Fibroblast of lung (primary cell): ENCODE measurements at regions not wholly inside any gene's neighbourhood (a gene's known extent, or its start where the extent isn't known, plus 50 kb on each side); places are given as distances from the start of the nearest gene placed in this dataset.

Source experiments
- CTCF ChIP-seq, 2 donors: IDR thresholded peaks in 1 of 2; conservative IDR thresholded peaks in 1 of 2; 1 replicate in 1 of 2; 2 replicates in 1 of 2; pipeline ENCODE4 v1.5.1; 2011 to 2012; ENCODE audit warnings: low read length in 2 of 2, control low read depth in 1 of 2, inconsistent platforms in 1 of 2, low read depth in 1 of 2, mild to moderate bottlenecking in 1 of 2
- EZH2 ChIP-seq: IDR thresholded peaks from 2 replicates; pipeline ENCODE4 v1.5.1; 2012; ENCODE audit warnings: low read length, control low read depth, mild to moderate bottlenecking; ENCODE audit errors: missing control alignments

GRCh38 chr5:4191041-4191440 lies 595.4 kb downstream of the IRX1 start:
- TF ChIP-seq CTCF (conservative IDR thresholded peaks at IDR 0.05 in 1 of 2, IDR thresholded peaks at IDR 0.05 in 1 of 2; ENCODE audit: low read depth in 1 of 2, low read length in 2 of 2), result no peak
- no peak for TF ChIP-seq EZH2
